A673 (cell line): ENCODE measurements at regions not wholly inside any gene's neighbourhood (a gene's known extent, or its start where the extent isn't known, plus 50 kb on each side); places are given as distances from the start of the nearest gene placed in this dataset.

Source experiments
- BruUV-seq: library from RNA; stranded (reverse); fragments of 400-500 nt; replicated peaks from 2 replicates; lab custom pipeline; 2021; lab: Mats Ljungman, UMichigan
- CTCF ChIA-PET: fragments of 300-600 bp; sonication (Branson Sonifier 250); formaldehyde crosslinking; loops from one replicate; lab custom pipeline; 2022; ENCODE audit warnings: antibody characterized with exemption; lab: Charles Lee
- POLR2A ChIA-PET: fragments of 300-600 bp; sonication (Branson Sonifier 250); formaldehyde crosslinking; loops from one replicate; lab custom pipeline; 2022; ENCODE audit warnings: antibody characterized with exemption; ENCODE audit not compliant: low non-redundant PET; lab: Charles Lee
- DNase-seq: peaks from one replicate; pipeline ENCODE4 v3.0.0-alpha.2; 2015; ENCODE audit warnings: low spot score
- H3K27ac ChIP-seq: fragments of 200-600 bp; sonication (generic); 2 replicates; pipeline ENCODE4 v1.5.1; 2016; ENCODE audit warnings: mixed run types, low read depth, mild to moderate bottlenecking, mixed read lengths, antibody characterized with exemption, low read length; ENCODE audit not compliant: poor library complexity, severe bottlenecking
- H3K27me3 ChIP-seq: fragments of 200-600 bp; sonication (generic); replicated peaks from 2 replicates; pipeline ENCODE4 v1.6.1; 2017; ENCODE audit warnings: mixed run types, low read depth, mild to moderate bottlenecking, mixed read lengths, antibody characterized with exemption, low read length; ENCODE audit not compliant: insufficient read depth, poor library complexity
- H3K36me3 ChIP-seq: fragments of 200-600 bp; sonication (generic); 2 replicates; pipeline ENCODE4 v1.6.1; 2016; ENCODE audit warnings: mixed run types, mild to moderate bottlenecking, mixed read lengths, antibody characterized with exemption, low read length; ENCODE audit not compliant: insufficient read depth, poor library complexity, severe bottlenecking
- H3K4me1 ChIP-seq: fragments of 200-600 bp; sonication (generic); 2 replicates; pipeline ENCODE4 v1.6.1; 2017; ENCODE audit warnings: mixed run types, mild to moderate bottlenecking, mixed read lengths, antibody characterized with exemption, low read length; ENCODE audit not compliant: insufficient read depth, poor library complexity, severe bottlenecking
- H3K4me3 ChIP-seq: fragments of 200-600 bp; sonication (generic); 2 replicates; pipeline ENCODE4 v1.5.1; 2016; ENCODE audit warnings: low read depth, mixed run types, mild to moderate bottlenecking, mixed read lengths, low read length; ENCODE audit not compliant: poor library complexity, severe bottlenecking
- H3K9me3 ChIP-seq: fragments of 200-600 bp; sonication (generic); 2 replicates; pipeline ENCODE4 v1.6.1; 2016; ENCODE audit warnings: mixed run types, low read depth, mild to moderate bottlenecking, mixed read lengths, antibody characterized with exemption, low read length; ENCODE audit not compliant: poor library complexity, severe bottlenecking
- EZH2 ChIP-seq: fragments of 200-600 bp; sonication (generic); IDR thresholded peaks from 2 replicates; pipeline ENCODE4 v1.6.1; 2017; ENCODE audit warnings: borderline replicate concordance, low read depth, mild to moderate bottlenecking, mixed read lengths, antibody characterized with exemption, low read length; ENCODE audit not compliant: poor library complexity, severe bottlenecking
- intact Hi-C: fragments of 100-400 bp; cut with micrococcal nuclease; formaldehyde crosslinking; loops from one replicate; pipeline ENCODE4 v1.10.0; 2022; ENCODE audit not compliant: unreplicated experiment
- TF ChIP-seq, protein P1 (sequence below): fragments of 300-800, 200-600 bp; sonication (generic); conservative IDR thresholded peaks from 2 replicates; pipeline ENCODE4 v1.5.1; 2017; ENCODE audit warnings: low read depth, mild to moderate bottlenecking, antibody characterized with exemption, low read length, moderate library complexity, mixed read lengths

DNA sequence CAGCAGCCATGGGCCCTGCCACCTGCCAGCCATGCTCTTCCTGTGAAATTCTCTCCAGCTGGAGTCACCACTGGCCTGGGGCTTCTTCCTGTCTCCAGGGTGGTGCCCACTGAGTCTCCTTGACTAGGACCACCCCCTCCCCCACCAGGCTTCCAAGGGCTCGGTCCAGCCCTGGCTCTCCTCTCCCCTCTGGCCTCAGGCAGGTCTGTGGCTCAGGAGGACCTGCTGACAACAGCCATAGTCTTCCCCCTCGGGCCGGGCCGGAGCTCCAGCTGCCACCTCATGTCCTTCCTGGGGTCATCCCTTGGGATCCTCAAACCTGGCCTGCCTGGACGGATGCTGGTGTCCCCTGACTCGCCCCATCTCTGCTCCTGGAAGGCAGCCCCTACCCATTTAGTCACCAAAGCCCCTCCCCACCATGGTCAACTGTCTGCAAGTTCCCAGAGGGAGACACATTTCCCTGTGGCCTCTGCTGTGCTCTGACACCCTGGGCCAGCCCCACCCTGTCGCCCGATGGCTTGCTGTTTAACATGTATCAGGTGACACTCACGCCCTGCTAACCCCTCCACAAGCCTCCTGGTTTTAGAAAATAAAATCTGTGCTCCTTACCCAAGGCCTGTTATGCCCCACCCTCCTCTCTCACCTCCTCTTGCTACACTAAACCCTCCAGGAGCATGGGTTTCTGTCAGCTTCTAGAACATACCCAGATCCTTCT lies 186.2 kb downstream of the RBFOX3 start:
- peaks cover 47% of the 10 kb centered on the region for H3K27me3 ChIP-seq
- H3K36me3 ChIP-seq = no peaks in the 10 kb centered on the region
- POLR2A ChIA-PET = no interaction called here
- H3K9me3 ChIP-seq = no peaks in the 10 kb centered on the region
- TF ChIP-seq EZH2 = no peak
- TF ChIP-seq, protein P1, sequence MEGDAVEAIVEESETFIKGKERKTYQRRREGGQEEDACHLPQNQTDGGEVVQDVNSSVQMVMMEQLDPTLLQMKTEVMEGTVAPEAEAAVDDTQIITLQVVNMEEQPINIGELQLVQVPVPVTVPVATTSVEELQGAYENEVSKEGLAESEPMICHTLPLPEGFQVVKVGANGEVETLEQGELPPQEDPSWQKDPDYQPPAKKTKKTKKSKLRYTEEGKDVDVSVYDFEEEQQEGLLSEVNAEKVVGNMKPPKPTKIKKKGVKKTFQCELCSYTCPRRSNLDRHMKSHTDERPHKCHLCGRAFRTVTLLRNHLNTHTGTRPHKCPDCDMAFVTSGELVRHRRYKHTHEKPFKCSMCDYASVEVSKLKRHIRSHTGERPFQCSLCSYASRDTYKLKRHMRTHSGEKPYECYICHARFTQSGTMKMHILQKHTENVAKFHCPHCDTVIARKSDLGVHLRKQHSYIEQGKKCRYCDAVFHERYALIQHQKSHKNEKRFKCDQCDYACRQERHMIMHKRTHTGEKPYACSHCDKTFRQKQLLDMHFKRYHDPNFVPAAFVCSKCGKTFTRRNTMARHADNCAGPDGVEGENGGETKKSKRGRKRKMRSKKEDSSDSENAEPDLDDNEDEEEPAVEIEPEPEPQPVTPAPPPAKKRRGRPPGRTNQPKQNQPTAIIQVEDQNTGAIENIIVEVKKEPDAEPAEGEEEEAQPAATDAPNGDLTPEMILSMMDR = no peak
- H3K27ac ChIP-seq = no peak overlapping the region
- no TSS peak for BruUV-seq
- no peaks in the 10 kb centered on the region for H3K4me1 ChIP-seq
- DNase-seq = no peak
- CTCF ChIA-PET = no interaction called here
- intact Hi-C loops = no loop called here
- no peak overlapping the region for H3K4me3 ChIP-seq

DNA sequence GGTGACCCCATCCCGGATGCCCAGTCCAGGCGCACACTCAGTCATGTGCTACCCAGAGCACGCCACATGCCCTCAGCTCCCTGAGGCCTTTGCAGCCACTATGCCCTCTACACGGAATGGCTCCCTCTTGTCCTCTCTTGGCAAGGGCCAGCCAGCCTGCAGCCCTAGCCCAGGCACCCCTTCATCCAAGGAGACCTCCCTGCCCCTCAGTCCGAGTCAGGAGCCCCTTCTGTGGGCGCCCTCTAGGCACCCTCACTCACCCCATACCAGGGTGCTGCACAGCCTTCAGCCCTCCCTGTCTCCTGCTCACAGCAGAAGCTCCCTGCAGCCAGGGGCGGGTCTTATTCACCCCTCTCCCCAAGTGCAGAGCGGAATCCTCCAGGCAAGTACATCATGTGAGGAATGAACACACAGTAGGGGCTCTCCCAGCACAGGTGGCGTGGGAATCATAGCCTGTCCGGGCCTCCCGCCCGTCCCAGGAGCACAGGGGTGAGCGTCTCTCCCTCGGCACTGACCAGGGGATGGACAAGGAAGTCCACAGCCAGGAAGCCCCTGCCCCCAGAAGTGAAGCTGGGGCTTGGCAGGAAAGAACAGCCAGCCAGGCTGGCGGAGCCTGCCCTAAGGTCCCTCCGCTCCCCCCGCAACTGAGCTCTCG lies 186.9 kb downstream of the RBFOX3 start:
- BruUV-seq = no TSS peak
- H3K36me3 ChIP-seq = no peaks in the 10 kb centered on the region
- H3K9me3 ChIP-seq = no peaks in the 10 kb centered on the region
- H3K27me3 ChIP-seq = peaks cover 46% of the 10 kb centered on the region
- no peak for TF ChIP-seq EZH2
- TF ChIP-seq, protein P1 = no peak
- H3K27ac ChIP-seq = no peak overlapping the region
- H3K4me1 ChIP-seq = no peaks in the 10 kb centered on the region
- POLR2A ChIA-PET = no interaction called here
- DNase-seq = no peak
- H3K4me3 ChIP-seq = no peak overlapping the region
- CTCF ChIA-PET = no interaction called here
- intact Hi-C loops = no loop called here

DNA sequence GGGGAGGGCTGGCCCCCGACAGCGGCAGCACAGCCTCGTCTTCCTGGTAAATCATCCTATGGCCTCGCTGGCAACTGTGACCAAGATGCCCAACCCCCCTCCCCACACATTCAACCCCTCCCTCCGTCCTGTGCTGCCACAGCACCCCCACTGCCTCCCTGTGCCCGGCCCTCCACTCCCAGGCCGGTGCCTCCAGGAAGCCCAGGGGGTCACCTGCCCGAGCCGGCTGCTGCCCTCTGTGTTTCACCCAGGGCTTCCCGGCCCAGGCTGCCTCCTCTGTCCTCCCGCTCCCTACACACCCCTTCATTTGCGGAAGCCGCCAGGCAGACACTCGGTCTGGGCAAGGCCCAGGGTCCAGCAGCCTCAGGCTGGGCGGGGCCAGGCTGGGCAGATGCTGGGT lies 188.6 kb downstream of the RBFOX3 start:
- no peak overlapping the region for H3K27ac ChIP-seq
- ChIA-PET POLR2A (no interaction called here), CTCF (no interaction called here)
- TF ChIP-seq, protein P1 = no peak
- no peak for TF ChIP-seq EZH2
- H3K9me3 ChIP-seq = no peaks in the 10 kb centered on the region
- BruUV-seq = no TSS peak
- H3K27me3 ChIP-seq = peaks cover 41% of the 10 kb centered on the region
- H3K36me3 ChIP-seq = no peaks in the 10 kb centered on the region
- no peak overlapping the region for H3K4me3 ChIP-seq
- intact Hi-C loops = no loop called here
- no peak for DNase-seq
- no peaks in the 10 kb centered on the region for H3K4me1 ChIP-seq
